ENCODE measurements at regions not wholly inside any gene's neighbourhood (a gene's known extent, or its start where the extent isn't known, plus 50 kb on each side); places are given as distances from the start of the nearest gene placed in this dataset.
"Not testable (repeated sequence)": the region's sequence is repeated elsewhere in the genome, so short reads cannot be mapped to it uniquely, and the experiment has no call there.

DNA sequence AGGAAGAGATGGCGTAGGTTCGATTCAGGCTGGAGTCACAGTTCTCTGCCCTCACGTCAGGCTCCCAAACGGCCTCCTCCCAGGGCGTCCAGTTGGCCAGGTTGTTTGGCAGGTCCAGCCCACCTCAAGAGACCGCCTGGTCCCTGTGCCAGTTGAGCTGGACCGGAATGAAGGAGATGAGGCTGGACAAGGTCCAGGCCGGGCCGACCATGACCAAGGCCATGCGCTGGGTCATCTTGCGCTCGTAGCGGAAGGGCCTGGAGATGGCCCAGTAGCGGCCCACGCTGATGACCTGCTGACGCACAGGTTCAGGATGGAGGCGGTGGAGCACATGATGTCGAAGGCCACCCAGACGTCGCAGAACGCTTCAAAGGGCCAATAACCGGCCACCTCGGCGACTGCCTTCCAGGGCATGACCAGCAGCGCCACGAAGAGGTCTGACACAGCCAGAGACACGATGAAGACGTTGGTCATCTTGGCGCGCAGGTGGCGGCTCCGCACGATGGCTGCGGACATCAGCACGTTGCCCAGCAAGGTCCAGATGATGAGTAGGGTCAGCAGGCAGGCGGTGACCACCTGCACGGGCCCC lies 919.5 kb downstream of the RPIA start:
- peaks cover 38% of the 10 kb centered on the region for H3K27me3 ChIP-seq (ENCODE audit: control insufficient read depth, insufficient read depth, low read length, poor library complexity, severe bottlenecking)
- not testable (repeated sequence) for H3K9me3 ChIP-seq (ENCODE audit: control insufficient read depth, low read length); H3K4me1 ChIP-seq (ENCODE audit: control insufficient read depth, insufficient read depth, low read length); H3K36me3 ChIP-seq (ENCODE audit: control insufficient read depth, insufficient read depth, low read length); H3K27ac ChIP-seq (ENCODE audit: insufficient read depth, low read depth, low read length, poor library complexity, severe bottlenecking); H3K4me3 ChIP-seq (ENCODE audit: insufficient read depth, low read depth, low read length)
- 92 to 94% methylated on average over 37 of the region's 37 CpGs for WGBS, 2 experiments

DNA sequence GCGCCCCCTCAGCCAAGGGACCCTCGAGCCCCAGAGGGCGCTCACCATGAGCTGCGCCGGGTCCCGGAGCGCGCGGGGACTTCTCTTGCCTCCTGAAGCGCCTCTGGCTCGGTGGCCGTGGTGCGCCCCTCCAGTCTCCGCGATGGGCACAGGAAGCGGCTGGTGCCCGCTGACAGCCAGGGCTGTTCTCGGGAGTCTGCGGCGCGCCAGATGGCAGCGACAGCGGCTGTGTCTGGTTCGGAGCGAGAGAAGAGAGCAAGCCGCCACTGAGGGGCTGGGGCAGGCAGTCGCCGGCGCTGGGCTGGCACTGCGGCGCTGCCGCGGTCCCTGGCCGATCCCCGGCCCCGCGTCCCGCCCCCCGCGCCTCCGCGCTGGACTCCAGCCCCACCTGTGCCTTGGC lies 920.2 kb downstream of the RPIA start:
- 13 to 17% methylated on average over 38 to 41 of the region's 42 CpGs for WGBS, 2 experiments

GRCh38 chr2:89649268-89649667 lies 957.8 kb downstream of the RPIA start:
- not testable (repeated sequence) for H3K27me3 ChIP-seq (ENCODE audit: control insufficient read depth, insufficient read depth, low read length, poor library complexity, severe bottlenecking); H3K9me3 ChIP-seq (ENCODE audit: control insufficient read depth, low read length); H3K4me3 ChIP-seq (ENCODE audit: insufficient read depth, low read depth, low read length); H3K4me1 ChIP-seq (ENCODE audit: control insufficient read depth, insufficient read depth, low read length); H3K27ac ChIP-seq (ENCODE audit: insufficient read depth, low read depth, low read length, poor library complexity, severe bottlenecking); H3K36me3 ChIP-seq (ENCODE audit: control insufficient read depth, insufficient read depth, low read length)
- 88 to 97% methylated on average over 3 to 9 of the region's 20 CpGs for WGBS, 2 experiments

More for the DNA sequence above, 920.2 kb downstream of the RPIA start:
- not testable (repeated sequence) for H3K27ac ChIP-seq (ENCODE audit: insufficient read depth, low read depth, low read length, poor library complexity, severe bottlenecking); H3K36me3 ChIP-seq (ENCODE audit: control insufficient read depth, insufficient read depth, low read length); H3K4me1 ChIP-seq (ENCODE audit: control insufficient read depth, insufficient read depth, low read length); H3K9me3 ChIP-seq (ENCODE audit: control insufficient read depth, low read length)
- peak overlapping the region; percentile 13 for H3K4me3 ChIP-seq (ENCODE audit: insufficient read depth, low read depth, low read length)
- H3K27me3 ChIP-seq (ENCODE audit: control insufficient read depth, insufficient read depth, low read length, poor library complexity, severe bottlenecking), result peaks cover 38% of the 10 kb centered on the region

GRCh38 chr2:89679254-89679653 lies 987.8 kb downstream of the RPIA start:
- not testable (repeated sequence) for H3K4me3 ChIP-seq (ENCODE audit: insufficient read depth, low read depth, low read length); H3K4me1 ChIP-seq (ENCODE audit: control insufficient read depth, insufficient read depth, low read length); H3K27me3 ChIP-seq (ENCODE audit: control insufficient read depth, insufficient read depth, low read length, poor library complexity, severe bottlenecking); H3K36me3 ChIP-seq (ENCODE audit: control insufficient read depth, insufficient read depth, low read length); H3K9me3 ChIP-seq (ENCODE audit: control insufficient read depth, low read length); H3K27ac ChIP-seq (ENCODE audit: insufficient read depth, low read depth, low read length, poor library complexity, severe bottlenecking)
- 83 to 93% methylated on average over 3 to 4 of the region's 4 CpGs for WGBS, 2 experiments

Measured in ectodermal cell (in vitro differentiated cells).